Heart right ventricle (tissue), 16 donors: ENCODE measurements at regions not wholly inside any gene's neighbourhood (a gene's known extent, or its start where the extent isn't known, plus 50 kb on each side); places are given as distances from the start of the nearest gene placed in this dataset.

Experiments
- ATAC-seq, 8 donors: fragments of 200-7000 bp; cut with Tn5 transposase; one replicate each; pipeline ENCODE4 v1.9.1; 2020; ENCODE audit warnings: mild to moderate bottlenecking in 8 of 8, moderate library complexity in 8 of 8, moderate number of reproducible peaks in 1 of 8
- DNase-seq, 2 donors: peaks; one replicate each; pipeline ENCODE4 v3.0.0-alpha.2; 2020
- H3K27ac ChIP-seq, 10 donors: fragments of 200-600 bp; sonication (generic) in 2 of 10; one replicate each; pipeline versions ENCODE4 v1.5.0 to v1.8.0; 2020 to 2022; ENCODE audit warnings: mild to moderate bottlenecking in 3 of 10
- H3K27me3 ChIP-seq, 7 donors: fragments of 200-600 bp; one replicate each; pipeline ENCODE4 v1.8.0; 2021 to 2022; ENCODE audit warnings: mild to moderate bottlenecking in 2 of 7
- H3K36me3 ChIP-seq, 9 donors: fragments of 200-600 bp; sonication (generic) in 1 of 9; one replicate each; pipeline versions ENCODE4 v1.5.0 to v1.8.0; 2020 to 2022; ENCODE audit warnings: mild to moderate bottlenecking in 2 of 9
- H3K4me1 ChIP-seq, 9 donors: fragments of 200-600 bp; sonication (generic) in 1 of 9; one replicate each; pipeline versions ENCODE4 v1.5.0 to v1.8.0; 2020 to 2022; ENCODE audit warnings: mild to moderate bottlenecking in 4 of 9
- H3K4me3 ChIP-seq, 10 donors: fragments of 200-600 bp; sonication (generic) in 2 of 10; one replicate each; pipeline versions ENCODE4 v1.5.0 to v1.8.0; 2020 to 2022; ENCODE audit warnings: mild to moderate bottlenecking in 7 of 10, moderate library complexity in 2 of 10
- H3K9me3 ChIP-seq, 11 donors: fragments of 200-600 bp in 10 of 11; sonication (generic) in 2 of 11; one replicate each; pipeline versions ENCODE4 v1.5.0 to v1.8.0; 2013 to 2022; ENCODE audit warnings: mild to moderate bottlenecking in 2 of 11, control low read depth in 1 of 11, moderate library complexity in 1 of 11
- CTCF ChIP-seq, 9 donors: fragments of 200-600 bp; sonication (generic) in 2 of 9; IDR thresholded peaks; one replicate each; pipeline versions ENCODE4 v1.5.0 to v1.8.0; 2021 to 2022; ENCODE audit warnings: antibody characterized with exemption in 9 of 9, mild to moderate bottlenecking in 5 of 9, moderate library complexity in 1 of 9
- WGBS, 2 donors: extraction: QIAGEN DNeasy Blood & Tissue Kit; methylation state at CpG; one replicate each; pipeline ENCODE4 v1.1.7; 2013; ENCODE audit warnings: inconsistent platforms in 1 of 2; 5-methylcytosine and 5-hydroxymethylcytosine counted together
- intact Hi-C, 10 donors: fragments of 100-400 bp; cut with DNase I; formaldehyde crosslinking; loops; one replicate each; pipeline versions ENCODE4 v1.11.1 to v1.14.2; 2022
- donor health status: Arrhythmogenic right ventricular cardiomyopathy.
- donor health status: ischemic (EF 13 %, LVEDD 7.1; RV severe dilation, severe dysfunction).
- donor health status: healthy with polysubstance abuse.
- donor health status: DM: no; HTN: yes; CAD: no.
- donor health status: DM: no; HTN: no; CAD: no.
- donor health status: ischemic (EF 25% LVEDD 6.9; RV normal size, moderate dysfunction).
- donor health status: ischemic (EF 25% LVEDD 5.7; RV mildly dilated, moderate dysfunction).
- donor health status: healthy.
- donor health status: DM: yes; HTN: yes; CAD: no.
- donor health status: Ischemic cardiomyopathy.
- donor health status: ischemic (EF 35%, LVEDD 5.7; RV mildly dilated, moderate dysfunction).
- donor health status: nonischemic (EF 11% LVEDD 7.7; RV severe dilation, severe dysfunction).
- donor health status: DM: yes; HTN: yes; CAD: no.
- donor health status: PGD.
- donor health status: ischemic (EF 29% LVEDD 5.4; RV normal size, mild dysfunction).
- donor health status: nonischemic (EF 23%, LVEDD 6.1; RV moderate dilation, normal function).

GRCh38 chr5:3217114-3217513 is 378.5 kb upstream of the IRX1 start:
- intact Hi-C loops: no loop called here
- no peak for TF ChIP-seq CTCF (IDR thresholded peaks at IDR 0.05)
- WGBS, 2 donors: 75 to 85% methylated on average over 10 of the region's 10 CpGs
- no peak for DNase-seq
- Histone ChIP-seq H3K36me3 (no peaks in the 10 kb centered on the region), H3K27ac (no peak overlapping the region), H3K4me1 (no peaks in the 10 kb centered on the region), H3K27me3 (peaks cover 0 to 10% (median 0%) of the 10 kb centered on the region in 7 donors), H3K9me3 (no peaks in the 10 kb centered on the region), H3K4me3 (no peak overlapping the region)
- no peak for ATAC-seq

- no peak overlapping the region for H3K27ac ChIP-seq
- H3K4me3 ChIP-seq: no peak overlapping the region
- intact Hi-C loops: no loop called here
- no peaks in the 10 kb centered on the region for H3K36me3 ChIP-seq
- no peak for DNase-seq
- no peak for TF ChIP-seq CTCF (IDR thresholded peaks at IDR 0.05)
- H3K4me1 ChIP-seq: no peaks in the 10 kb centered on the region
- no peak for ATAC-seq
- H3K27me3 ChIP-seq: peaks cover 0 to 10% (median 0%) of the 10 kb centered on the region in 7 donors
- H3K9me3 ChIP-seq: no peaks in the 10 kb centered on the region
- 60 to 83% methylated on average over 7 of the region's 7 CpGs for WGBS, 2 donors
Observed at GRCh38 chr5:3216386-3216785, 379.2 kb upstream of the IRX1 start.

- Histone ChIP-seq H3K27ac (no peak overlapping the region), H3K4me1 (no peaks in the 10 kb centered on the region), H3K36me3 (no peaks in the 10 kb centered on the region), H3K27me3 (peaks cover 0 to 10% (median 0%) of the 10 kb centered on the region in 7 donors), H3K4me3 (no peak overlapping the region), H3K9me3 (no peaks in the 10 kb centered on the region)
- no peak for TF ChIP-seq CTCF (IDR thresholded peaks at IDR 0.05)
- intact Hi-C loops: no loop called here
- DNase-seq (no peak), ATAC-seq (no peak)
- 79 to 85% methylated on average over 12 of the region's 12 CpGs for WGBS, 2 donors
Observed at GRCh38 chr5:3214838-3215374, 380.7 kb upstream of the IRX1 start.

- no peak for TF ChIP-seq CTCF (IDR thresholded peaks at IDR 0.05)
- ATAC-seq (no peak), DNase-seq (no peak)
- Histone ChIP-seq H3K36me3 (no peaks in the 10 kb centered on the region), H3K27me3 (peaks cover 0 to 10% (median 0%) of the 10 kb centered on the region in 7 donors), H3K4me3 (no peak overlapping the region), H3K4me1 (no peaks in the 10 kb centered on the region), H3K27ac (no peak overlapping the region), H3K9me3 (peaks cover 0 to 3% (median 0%) of the 10 kb centered on the region in 11 donors)
- WGBS, 2 donors: 88 to 90% methylated on average over 8 of the region's 8 CpGs
- intact Hi-C loops: no loop called here
Observed at GRCh38 chr5:3214396-3214795, 381.2 kb upstream of the IRX1 start.
